IPS-18a (cell line): ENCODE measurements at regions not wholly inside any gene's neighbourhood (a gene's known extent, or its start where the extent isn't known, plus 50 kb on each side); places are given as distances from the start of the nearest gene placed in this dataset.

Experiments
- H3K27ac ChIP-seq: one replicate; pipeline ENCODE4 v1.5.1; 2013; ENCODE audit warnings: low read length
- H3K27me3 ChIP-seq: one replicate; pipeline ENCODE4 v1.6.1; 2013; ENCODE audit warnings: mild to moderate bottlenecking, low read length; ENCODE audit not compliant: control insufficient read depth, insufficient read depth
- H3K36me3 ChIP-seq: one replicate; pipeline ENCODE4 v1.6.1; 2013; ENCODE audit warnings: low read depth, low read length; ENCODE audit not compliant: control insufficient read depth
- H3K4me1 ChIP-seq: one replicate; pipeline ENCODE4 v1.6.1; 2013; ENCODE audit warnings: low read depth, low read length; ENCODE audit not compliant: control insufficient read depth
- H3K4me3 ChIP-seq: one replicate; pipeline ENCODE4 v1.5.1; 2013; ENCODE audit warnings: low read length
- H3K9ac ChIP-seq: one replicate; pipeline ENCODE4 v1.6.1; 2013; ENCODE audit warnings: mild to moderate bottlenecking, low read length, moderate library complexity
- H3K9me3 ChIP-seq: one replicate; pipeline ENCODE4 v1.6.1; 2013; ENCODE audit warnings: low read depth, low read length; ENCODE audit not compliant: control insufficient read depth

- H3K4me3 ChIP-seq = no peak overlapping the region
- H3K27ac ChIP-seq = no peak overlapping the region
- H3K4me1 ChIP-seq = peaks cover 2% of the 10 kb centered on the region
- no peaks in the 10 kb centered on the region for H3K36me3 ChIP-seq
- no peaks in the 10 kb centered on the region for H3K9me3 ChIP-seq
- H3K9ac ChIP-seq = no peak overlapping the region
- H3K27me3 ChIP-seq = no peaks in the 10 kb centered on the region
Observed at GRCh38 chr18:29147944-29148343, 971.0 kb upstream of the CDH2 start.

GRCh38 chr18:29146068-29146467 lies 969.1 kb upstream of the CDH2 start:
- H3K4me3 ChIP-seq = no peak overlapping the region
- H3K36me3 ChIP-seq = no peaks in the 10 kb centered on the region
- H3K27ac ChIP-seq = no peak overlapping the region
- no peak overlapping the region for H3K9ac ChIP-seq
- H3K27me3 ChIP-seq = no peaks in the 10 kb centered on the region
- H3K9me3 ChIP-seq = no peaks in the 10 kb centered on the region
- H3K4me1 ChIP-seq = peaks cover 2% of the 10 kb centered on the region

GRCh38 chr18:29140590-29140989 lies 963.7 kb upstream of the CDH2 start:
- H3K9me3 ChIP-seq = no peaks in the 10 kb centered on the region
- H3K9ac ChIP-seq = no peak overlapping the region
- no peaks in the 10 kb centered on the region for H3K36me3 ChIP-seq

GRCh38 chr18:29137773-29138495 lies 961.0 kb upstream of the CDH2 start:
- H3K36me3 ChIP-seq = no peaks in the 10 kb centered on the region
- H3K4me3 ChIP-seq = no peak overlapping the region
- no peak overlapping the region for H3K9ac ChIP-seq
- H3K27ac ChIP-seq = no peak overlapping the region
- H3K9me3 ChIP-seq = no peaks in the 10 kb centered on the region
- H3K4me1 ChIP-seq = peaks cover 10% of the 10 kb centered on the region
- H3K27me3 ChIP-seq = no peaks in the 10 kb centered on the region

More at GRCh38 chr18:29140590-29140989, 963.7 kb upstream of the CDH2 start:
- no peaks in the 10 kb centered on the region for H3K27me3 ChIP-seq
- peaks cover 10% of the 10 kb centered on the region for H3K4me1 ChIP-seq
- no peak overlapping the region for H3K4me3 ChIP-seq
- H3K27ac ChIP-seq = no peak overlapping the region

GRCh38 chr18:29123706-29124530 lies 947.0 kb upstream of the CDH2 start:
- no peaks in the 10 kb centered on the region for H3K27me3 ChIP-seq
- no peaks in the 10 kb centered on the region for H3K9me3 ChIP-seq
- H3K4me3 ChIP-seq = no peak overlapping the region
- no peak overlapping the region for H3K27ac ChIP-seq
- H3K36me3 ChIP-seq = no peaks in the 10 kb centered on the region
- no peak overlapping the region for H3K9ac ChIP-seq
- peaks cover 14% of the 10 kb centered on the region for H3K4me1 ChIP-seq

GRCh38 chr18:29104671-29105070 lies 927.7 kb upstream of the CDH2 start:
- H3K9ac ChIP-seq = no peak overlapping the region
- H3K4me1 ChIP-seq = peaks cover 7% of the 10 kb centered on the region
- H3K9me3 ChIP-seq = no peaks in the 10 kb centered on the region
- no peaks in the 10 kb centered on the region for H3K36me3 ChIP-seq
- H3K27me3 ChIP-seq = no peaks in the 10 kb centered on the region
- H3K27ac ChIP-seq = no peak overlapping the region
- H3K4me3 ChIP-seq = no peak overlapping the region

GRCh38 chr18:29104227-29104626 lies 927.3 kb upstream of the CDH2 start:
- Histone ChIP-seq H3K9ac (no peak overlapping the region), H3K4me3 (no peak overlapping the region), H3K36me3 (no peaks in the 10 kb centered on the region), H3K27ac (no peak overlapping the region), H3K9me3 (no peaks in the 10 kb centered on the region), H3K4me1 (peaks cover 7% of the 10 kb centered on the region), H3K27me3 (no peaks in the 10 kb centered on the region)

- H3K9me3 ChIP-seq = no peaks in the 10 kb centered on the region
- H3K36me3 ChIP-seq = no peaks in the 10 kb centered on the region
- no peak overlapping the region for H3K9ac ChIP-seq
- no peak overlapping the region for H3K4me3 ChIP-seq
- H3K27me3 ChIP-seq = no peaks in the 10 kb centered on the region
- H3K27ac ChIP-seq = no peak overlapping the region
- no peaks in the 10 kb centered on the region for H3K4me1 ChIP-seq
Observed at GRCh38 chr18:29096079-29096770, 919.3 kb upstream of the CDH2 start.

- H3K4me1 ChIP-seq = no peaks in the 10 kb centered on the region
Observed at GRCh38 chr18:29087616-29088246, 910.8 kb upstream of the CDH2 start.

GRCh38 chr18:29084120-29084519 lies 907.2 kb upstream of the CDH2 start:
- Histone ChIP-seq H3K27me3 (no peaks in the 10 kb centered on the region), H3K36me3 (no peaks in the 10 kb centered on the region), H3K9ac (no peak overlapping the region), H3K9me3 (no peaks in the 10 kb centered on the region), H3K4me1 (no peaks in the 10 kb centered on the region), H3K27ac (no peak overlapping the region), H3K4me3 (no peak overlapping the region)

More at GRCh38 chr18:29087616-29088246, 910.8 kb upstream of the CDH2 start:
- Histone ChIP-seq H3K4me3 (no peak overlapping the region), H3K9ac (no peak overlapping the region), H3K27ac (no peak overlapping the region), H3K9me3 (no peaks in the 10 kb centered on the region), H3K27me3 (no peaks in the 10 kb centered on the region), H3K36me3 (no peaks in the 10 kb centered on the region)

GRCh38 chr18:29083545-29083944 lies 906.6 kb upstream of the CDH2 start:
- no peaks in the 10 kb centered on the region for H3K36me3 ChIP-seq
- H3K4me1 ChIP-seq = no peaks in the 10 kb centered on the region
- no peak overlapping the region for H3K9ac ChIP-seq
- H3K9me3 ChIP-seq = no peaks in the 10 kb centered on the region
- no peak overlapping the region for H3K27ac ChIP-seq
- H3K4me3 ChIP-seq = no peak overlapping the region
- H3K27me3 ChIP-seq = no peaks in the 10 kb centered on the region
